Endothelial cell of umbilical vein (primary cell): ENCODE measurements at regions not wholly inside any gene's neighbourhood (a gene's known extent, or its start where the extent isn't known, plus 50 kb on each side); places are given as distances from the start of the nearest gene placed in this dataset.

ENCODE experiments used
- BruUV-seq: library from RNA; stranded (reverse); fragments of 400-500 nt; replicated peaks from 2 replicates; lab custom pipeline; 2021; lab: Mats Ljungman, UMichigan
- CTCF ChIA-PET: fragments of 300-600, 350-600 bp; sonication (Branson Sonifier 250); formaldehyde crosslinking; loops from one replicate; lab custom pipeline; 2021; ENCODE audit warnings: antibody characterized with exemption, inconsistent platforms; lab: Charles Lee
- POLR2A ChIA-PET: fragments of 300-600, 350-600 bp; sonication (Branson Sonifier 250); formaldehyde crosslinking; loops from one replicate; lab custom pipeline; 2021; ENCODE audit warnings: antibody characterized with exemption, inconsistent platforms; lab: Charles Lee
- DNase-seq: peaks from one replicate; pipeline ENCODE4 v3.0.0-alpha.2; 2011; ENCODE audit warnings: low read depth, low spot score
- FAIRE-seq: peaks from 2 replicates; lab custom pipeline; 2011; peaks lifted over from hg19 to GRCh38; lab: Jason Lieb, UNC
- H2AFZ ChIP-seq: 2 replicates; pipeline ENCODE4 v1.6.0; 2012; ENCODE audit warnings: low read depth, low read length, control low read depth, inconsistent platforms
- H3K27ac ChIP-seq: 2 replicates; pipeline ENCODE4 v1.5.1; 2011; ENCODE audit warnings: low read depth, mild to moderate bottlenecking, control low read depth, low read length, moderate library complexity; ENCODE audit not compliant: insufficient read depth
- H3K27me3 ChIP-seq, 2 experiments: 2 replicates each; pipeline versions ENCODE4 v1.6.0 to v1.6.1; 2011; ENCODE audit warnings: low read length in 2 of 2, mixed read lengths in 1 of 2; ENCODE audit not compliant: control insufficient read depth in 2 of 2, insufficient read depth in 2 of 2
- H3K36me3 ChIP-seq, 2 experiments: 2 replicates in 1 of 2; 3 replicates in 1 of 2; pipeline ENCODE4 v1.5.1; 2011; ENCODE audit warnings: low read length in 2 of 2, mild to moderate bottlenecking in 1 of 2, moderate library complexity in 1 of 2; ENCODE audit not compliant: control insufficient read depth in 2 of 2, insufficient read depth in 2 of 2; ENCODE audit errors: extremely low read depth in 1 of 2
- H3K4me1 ChIP-seq: 3 replicates; pipeline ENCODE4 v1.5.1; 2011; ENCODE audit warnings: mild to moderate bottlenecking, low read length; ENCODE audit not compliant: control insufficient read depth, insufficient read depth; ENCODE audit errors: extremely low read depth
- H3K4me2 ChIP-seq: 2 replicates; pipeline ENCODE4 v1.6.1; 2011; ENCODE audit warnings: low read length, control low read depth, mixed read lengths; ENCODE audit not compliant: insufficient read depth
- H3K4me3 ChIP-seq, 3 experiments: fragments of 200-600 bp in 1 of 3; sonication (generic), shearing (Covaris generic) in 1 of 3; replicated peaks in 1 of 3; 2 replicates each; pipeline ENCODE4 v1.5.1; 2011 to 2016; ENCODE audit warnings: control low read depth in 3 of 3, low read length in 3 of 3, mild to moderate bottlenecking in 2 of 3, inconsistent platforms in 1 of 3, low read depth in 1 of 3, moderate library complexity in 1 of 3; ENCODE audit not compliant: insufficient read depth in 1 of 3
- H3K79me2 ChIP-seq: 2 replicates; pipeline ENCODE4 v1.6.0; 2012; ENCODE audit warnings: low read length, inconsistent platforms; ENCODE audit not compliant: control insufficient read depth, insufficient read depth
- H3K9ac ChIP-seq: replicated peaks from 2 replicates; pipeline ENCODE3; 2011; ENCODE audit warnings: low read length, control low read depth; ENCODE audit not compliant: insufficient read depth; ENCODE audit errors: extremely low read depth
- H3K9me1 ChIP-seq: replicated peaks from 3 replicates; pipeline ENCODE4 v1.6.0; 2011; ENCODE audit warnings: mild to moderate bottlenecking, low read length; ENCODE audit not compliant: control insufficient read depth, insufficient read depth; ENCODE audit errors: extremely low read depth
- H3K9me3 ChIP-seq: replicated peaks from 2 replicates; pipeline ENCODE4 v1.5.1; 2012; ENCODE audit warnings: low read length, inconsistent platforms; ENCODE audit not compliant: control insufficient read depth, insufficient read depth
- H4K20me1 ChIP-seq: replicated peaks from 2 replicates; pipeline ENCODE3; 2011; ENCODE audit warnings: mild to moderate bottlenecking, low read length; ENCODE audit not compliant: control insufficient read depth, insufficient read depth; ENCODE audit errors: extremely low read depth
- EZH2 ChIP-seq: IDR thresholded peaks from 2 replicates; pipeline ENCODE4 v1.6.1; 2012; ENCODE audit warnings: borderline replicate concordance, low read depth, mild to moderate bottlenecking, moderate library complexity, low read length, inconsistent platforms; ENCODE audit not compliant: severe bottlenecking
- FOS ChIP-seq: IDR thresholded peaks from 2 replicates; pipeline ENCODE4 v1.6.1; 2011; ENCODE audit warnings: mild to moderate bottlenecking, low read length, moderate library complexity, borderline replicate concordance; ENCODE audit not compliant: insufficient read depth
- JUN ChIP-seq: IDR thresholded peaks from 2 replicates; pipeline ENCODE4 v1.6.1; 2011; ENCODE audit warnings: borderline replicate concordance, low read depth; ENCODE audit not compliant: insufficient read length, insufficient read depth
- POLR2AphosphoS5 ChIP-seq: IDR thresholded peaks from 2 replicates; pipeline ENCODE4 v1.6.1; 2012; ENCODE audit warnings: low read depth, mild to moderate bottlenecking, control low read depth, low read length, moderate library complexity; ENCODE audit not compliant: insufficient read depth
- dilution Hi-C: fragments of 300-500 bp; cut with MboI; formaldehyde crosslinking; loops from one replicate; pipeline ENCODE4 v1.15.0; 2019; ENCODE audit warnings: low sequenced_read_pairs; ENCODE audit not compliant: extremely low pct_ligation_motif_present
- intact Hi-C: fragments of 100-400 bp; cut with micrococcal nuclease; formaldehyde crosslinking; loops from one replicate; pipeline ENCODE4 v1.10.0; 2022
- TF ChIP-seq, protein P1 (sequence below), 2 donors: IDR thresholded peaks; 1 replicate in 1 of 2; 2 replicates in 1 of 2; pipeline ENCODE4 v1.5.1; 2011; ENCODE audit warnings: low read length in 2 of 2, mild to moderate bottlenecking in 2 of 2, moderate library complexity in 2 of 2, control low read depth in 1 of 2, inconsistent platforms in 1 of 2, low read depth in 1 of 2; ENCODE audit not compliant: insufficient read depth in 1 of 2; ENCODE audit errors: extremely low read depth in 1 of 2

DNA sequence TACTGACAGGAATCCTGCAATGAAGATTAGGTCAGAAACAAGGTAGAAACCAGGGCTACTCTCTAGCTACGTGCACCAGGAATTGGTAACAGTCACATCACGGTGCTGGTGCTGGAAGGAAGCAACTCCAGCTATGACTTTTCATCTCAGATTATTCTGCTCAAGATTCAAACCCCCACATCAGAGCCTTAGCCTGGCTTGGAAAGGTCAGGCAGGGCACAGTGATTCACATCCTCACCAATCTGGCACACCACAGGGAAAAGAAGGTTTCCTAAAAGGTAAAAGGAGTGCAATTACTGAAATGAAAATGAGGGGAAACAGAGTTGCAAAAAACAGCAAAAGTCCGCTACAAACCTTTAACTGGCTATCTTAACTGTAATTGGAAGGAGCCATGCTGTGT, 240.2 kb upstream of the NPSR1 start:
- no peak overlapping the region for H3K9ac ChIP-seq
- H3K4me3 ChIP-seq, result no peak overlapping the region
- dilution Hi-C loops (no loop called here), intact Hi-C loops (no loop called here)
- H3K27ac ChIP-seq, result no peak overlapping the region
- H3K9me3 ChIP-seq, result no peaks in the 10 kb centered on the region
- ChIA-PET POLR2A (no interaction called here), CTCF (no interaction called here)
- no peaks in the 10 kb centered on the region for H3K4me1 ChIP-seq
- no peak overlapping the region for H2AFZ ChIP-seq
- FAIRE-seq (no peak), DNase-seq (peak; percentile 19)
- H3K36me3 ChIP-seq, result no peaks in the 10 kb centered on the region
- no TSS peak for BruUV-seq
- TF ChIP-seq EZH2, result no peak
- no peak overlapping the region for H3K4me2 ChIP-seq
- H3K9me1 ChIP-seq, result no peaks in the 10 kb centered on the region
- H3K79me2 ChIP-seq, result no peaks in the 10 kb centered on the region
- no peaks in the 10 kb centered on the region for H4K20me1 ChIP-seq
- no peaks in the 10 kb centered on the region for H3K27me3 ChIP-seq

GRCh38 chr7:34421526-34421925, 236.5 kb upstream of the NPSR1 start:
- no peak overlapping the region for H3K9ac ChIP-seq
- H3K9me1 ChIP-seq, result no peaks in the 10 kb centered on the region
- H3K27me3 ChIP-seq, result no peaks in the 10 kb centered on the region
- no peaks in the 10 kb centered on the region for H3K9me3 ChIP-seq
- no peak overlapping the region for H3K4me2 ChIP-seq
- H3K79me2 ChIP-seq, result no peaks in the 10 kb centered on the region
- H2AFZ ChIP-seq, result no peak overlapping the region
- dilution Hi-C loops (no loop called here), intact Hi-C loops (no loop called here)
- BruUV-seq, result no TSS peak
- H3K36me3 ChIP-seq, result no peaks in the 10 kb centered on the region
- no peaks in the 10 kb centered on the region for H3K4me1 ChIP-seq
- H4K20me1 ChIP-seq, result no peaks in the 10 kb centered on the region
- no peak overlapping the region for H3K4me3 ChIP-seq
- TF ChIP-seq EZH2 (no peak), JUN (no peak), POLR2AphosphoS5 (no peak), FOS (no peak)
- TF ChIP-seq, protein P1, sequence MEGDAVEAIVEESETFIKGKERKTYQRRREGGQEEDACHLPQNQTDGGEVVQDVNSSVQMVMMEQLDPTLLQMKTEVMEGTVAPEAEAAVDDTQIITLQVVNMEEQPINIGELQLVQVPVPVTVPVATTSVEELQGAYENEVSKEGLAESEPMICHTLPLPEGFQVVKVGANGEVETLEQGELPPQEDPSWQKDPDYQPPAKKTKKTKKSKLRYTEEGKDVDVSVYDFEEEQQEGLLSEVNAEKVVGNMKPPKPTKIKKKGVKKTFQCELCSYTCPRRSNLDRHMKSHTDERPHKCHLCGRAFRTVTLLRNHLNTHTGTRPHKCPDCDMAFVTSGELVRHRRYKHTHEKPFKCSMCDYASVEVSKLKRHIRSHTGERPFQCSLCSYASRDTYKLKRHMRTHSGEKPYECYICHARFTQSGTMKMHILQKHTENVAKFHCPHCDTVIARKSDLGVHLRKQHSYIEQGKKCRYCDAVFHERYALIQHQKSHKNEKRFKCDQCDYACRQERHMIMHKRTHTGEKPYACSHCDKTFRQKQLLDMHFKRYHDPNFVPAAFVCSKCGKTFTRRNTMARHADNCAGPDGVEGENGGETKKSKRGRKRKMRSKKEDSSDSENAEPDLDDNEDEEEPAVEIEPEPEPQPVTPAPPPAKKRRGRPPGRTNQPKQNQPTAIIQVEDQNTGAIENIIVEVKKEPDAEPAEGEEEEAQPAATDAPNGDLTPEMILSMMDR (IDR thresholded peaks at IDR 0.05; ENCODE audit: extremely low read depth in 1 of 2, insufficient read depth in 1 of 2, low read depth in 1 of 2, low read length in 2 of 2), result no peak
- ChIA-PET POLR2A (no interaction called here), CTCF (interaction anchor here (1.1 kb wide), 1 partner anchor 10 kb away, joined by 3 read pairs; no protein-coding TSS in a partner anchor)
- FAIRE-seq (no peak), DNase-seq (no peak)
- no peak overlapping the region for H3K27ac ChIP-seq
